Ishikawa (cell line): ENCODE measurements at regions not wholly inside any gene's neighbourhood (a gene's known extent, or its start where the extent isn't known, plus 50 kb on each side); places are given as distances from the start of the nearest gene placed in this dataset.

Experiments
- CEBPB ChIP-seq: IDR thresholded peaks from 2 replicates; pipeline ENCODE4 v1.6.1; 2012
- CREB1 ChIP-seq: IDR thresholded peaks from 2 replicates; pipeline ENCODE4 v1.6.1; 2012; ENCODE audit warnings: low read depth
- EGR1 ChIP-seq: IDR thresholded peaks from 2 replicates; pipeline ENCODE4 v1.6.1; 2012
- EP300 ChIP-seq: IDR thresholded peaks from 2 replicates; pipeline ENCODE4 v1.6.1; 2012; ENCODE audit warnings: borderline replicate concordance
- FOXM1 ChIP-seq: IDR thresholded peaks from 2 replicates; pipeline ENCODE4 v1.6.1; 2012; ENCODE audit warnings: low read depth, borderline replicate concordance
- NFIC ChIP-seq: IDR thresholded peaks from 2 replicates; pipeline ENCODE4 v1.6.1; 2012
- RAD21 ChIP-seq: IDR thresholded peaks from 2 replicates; pipeline ENCODE4 v1.6.1; 2012; ENCODE audit warnings: low read depth
- TAF1 ChIP-seq: IDR thresholded peaks from 2 replicates; pipeline ENCODE4 v1.6.1; 2012; ENCODE audit warnings: low read depth, mild to moderate bottlenecking
- TCF12 ChIP-seq: IDR thresholded peaks from 2 replicates; pipeline ENCODE4 v1.6.1; 2012; ENCODE audit warnings: low read depth
- TEAD4 ChIP-seq: IDR thresholded peaks from 2 replicates; pipeline ENCODE4 v1.6.1; 2012
- USF1 ChIP-seq: IDR thresholded peaks from 2 replicates; pipeline ENCODE4 v1.6.1; 2012
- YY1 ChIP-seq: IDR thresholded peaks from 2 replicates; pipeline ENCODE4 v1.6.1; 2012; ENCODE audit warnings: low read depth
- ZBTB7A ChIP-seq: IDR thresholded peaks from 2 replicates; pipeline ENCODE4 v1.6.1; 2012; ENCODE audit warnings: low read depth
- TF ChIP-seq, protein P1 (sequence below): IDR thresholded peaks from 2 replicates; pipeline ENCODE4 v1.6.1; 2012; ENCODE audit warnings: low read depth, mild to moderate bottlenecking
- TF ChIP-seq, protein P2 (sequence below): IDR thresholded peaks from 2 replicates; pipeline ENCODE4 v1.6.1; 2012

DNA sequence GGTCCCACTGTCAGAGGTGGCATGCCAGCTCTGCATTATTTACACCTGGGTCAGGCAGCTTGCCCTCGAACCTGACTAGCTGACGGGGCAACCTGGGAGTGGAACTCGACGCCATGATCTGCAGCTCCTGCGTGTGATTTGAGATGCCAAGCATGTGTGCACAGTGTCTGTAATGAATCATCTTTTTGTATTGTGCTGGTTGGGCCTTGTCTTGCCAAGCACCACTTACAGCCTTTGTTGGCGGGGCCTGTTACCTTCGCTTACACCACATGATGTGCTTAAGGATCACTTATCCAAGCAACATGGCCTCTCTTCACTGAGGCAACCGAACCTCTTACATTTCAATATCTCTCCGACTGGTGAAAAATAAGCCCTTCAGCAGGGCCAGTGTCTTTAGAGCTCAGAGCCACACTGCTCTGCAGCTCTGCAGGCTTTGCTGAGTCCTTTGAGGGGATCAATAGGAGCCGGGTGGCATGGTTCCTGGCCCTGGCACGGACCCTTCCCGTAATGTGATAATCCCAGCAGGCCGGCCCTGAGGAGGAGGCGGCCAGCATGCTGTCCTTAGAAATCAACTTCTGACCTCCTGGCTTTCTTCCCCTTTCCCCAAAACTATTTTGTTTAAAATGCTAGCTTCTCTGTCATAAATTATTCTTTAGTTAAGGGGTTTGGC is 297.7 kb upstream of the CD180 start:
- TF ChIP-seq, protein P1, sequence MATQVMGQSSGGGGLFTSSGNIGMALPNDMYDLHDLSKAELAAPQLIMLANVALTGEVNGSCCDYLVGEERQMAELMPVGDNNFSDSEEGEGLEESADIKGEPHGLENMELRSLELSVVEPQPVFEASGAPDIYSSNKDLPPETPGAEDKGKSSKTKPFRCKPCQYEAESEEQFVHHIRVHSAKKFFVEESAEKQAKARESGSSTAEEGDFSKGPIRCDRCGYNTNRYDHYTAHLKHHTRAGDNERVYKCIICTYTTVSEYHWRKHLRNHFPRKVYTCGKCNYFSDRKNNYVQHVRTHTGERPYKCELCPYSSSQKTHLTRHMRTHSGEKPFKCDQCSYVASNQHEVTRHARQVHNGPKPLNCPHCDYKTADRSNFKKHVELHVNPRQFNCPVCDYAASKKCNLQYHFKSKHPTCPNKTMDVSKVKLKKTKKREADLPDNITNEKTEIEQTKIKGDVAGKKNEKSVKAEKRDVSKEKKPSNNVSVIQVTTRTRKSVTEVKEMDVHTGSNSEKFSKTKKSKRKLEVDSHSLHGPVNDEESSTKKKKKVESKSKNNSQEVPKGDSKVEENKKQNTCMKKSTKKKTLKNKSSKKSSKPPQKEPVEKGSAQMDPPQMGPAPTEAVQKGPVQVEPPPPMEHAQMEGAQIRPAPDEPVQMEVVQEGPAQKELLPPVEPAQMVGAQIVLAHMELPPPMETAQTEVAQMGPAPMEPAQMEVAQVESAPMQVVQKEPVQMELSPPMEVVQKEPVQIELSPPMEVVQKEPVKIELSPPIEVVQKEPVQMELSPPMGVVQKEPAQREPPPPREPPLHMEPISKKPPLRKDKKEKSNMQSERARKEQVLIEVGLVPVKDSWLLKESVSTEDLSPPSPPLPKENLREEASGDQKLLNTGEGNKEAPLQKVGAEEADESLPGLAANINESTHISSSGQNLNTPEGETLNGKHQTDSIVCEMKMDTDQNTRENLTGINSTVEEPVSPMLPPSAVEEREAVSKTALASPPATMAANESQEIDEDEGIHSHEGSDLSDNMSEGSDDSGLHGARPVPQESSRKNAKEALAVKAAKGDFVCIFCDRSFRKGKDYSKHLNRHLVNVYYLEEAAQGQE: no peak
- TF ChIP-seq CEBPB (no peak), RAD21 (no peak), ZBTB7A (no peak)

- TF ChIP-seq NFIC: no peak
- TF ChIP-seq RAD21: peak; percentile 38; the same call in 1 of the 2 replicates
These were observed 297.1 kb upstream of the CD180 start for GRCh38 chr5:67493676-67494075.

- TF ChIP-seq TEAD4 (no peak), EGR1 (no peak), CREB1 (no peak), YY1 (no peak), ZBTB7A (no peak), CEBPB (no peak), FOXM1 (no peak), RAD21 (no peak), TCF12 (no peak), TAF1 (no peak), EP300 (no peak), NFIC (no peak)
- TF ChIP-seq, protein P2, sequence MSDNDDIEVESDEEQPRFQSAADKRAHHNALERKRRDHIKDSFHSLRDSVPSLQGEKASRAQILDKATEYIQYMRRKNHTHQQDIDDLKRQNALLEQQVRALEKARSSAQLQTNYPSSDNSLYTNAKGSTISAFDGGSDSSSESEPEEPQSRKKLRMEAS: no peak
- TF ChIP-seq, protein P1: no peak
These were observed 294.1 kb upstream of the CD180 start for GRCh38 chr5:67490543-67491321.

DNA sequence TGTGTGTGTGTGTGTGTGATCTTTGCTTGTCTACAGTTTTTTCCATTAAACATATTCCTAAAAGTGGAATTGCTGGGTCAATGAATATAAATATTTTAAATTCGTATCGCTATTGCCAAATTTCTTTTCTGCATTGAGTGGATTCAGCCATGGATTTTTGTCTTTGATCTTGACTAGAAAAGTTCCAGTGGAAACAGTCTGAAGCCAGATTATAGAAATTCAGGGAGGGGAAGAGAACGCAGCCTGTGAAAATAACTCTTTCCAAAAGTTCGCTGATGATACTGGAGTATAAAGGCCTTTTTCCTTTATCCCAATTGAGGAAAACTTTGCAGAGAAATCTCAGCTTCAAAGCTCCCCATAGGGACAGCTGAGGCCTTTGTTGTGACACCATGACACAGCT is 292.3 kb upstream of the CD180 start:
- TF ChIP-seq TCF12 (no peak), CREB1 (no peak)

GRCh38 chr5:67487862-67488261 is 291.3 kb upstream of the CD180 start:
- TF ChIP-seq USF1: no peak
- no peak for TF ChIP-seq CEBPB
- TF ChIP-seq, protein P2: no peak
- TF ChIP-seq CREB1: no peak
- no peak for TF ChIP-seq ZBTB7A
- no peak for TF ChIP-seq TAF1
- no peak for TF ChIP-seq EGR1

GRCh38 chr5:67483453-67484030 is 286.9 kb upstream of the CD180 start:
- TF ChIP-seq TCF12 (no peak), TAF1 (no peak), CEBPB (no peak), CREB1 (no peak), EP300 (no peak), TEAD4 (no peak), YY1 (no peak), ZBTB7A (no peak), EGR1 (no peak), NFIC (no peak), FOXM1 (no peak)

DNA sequence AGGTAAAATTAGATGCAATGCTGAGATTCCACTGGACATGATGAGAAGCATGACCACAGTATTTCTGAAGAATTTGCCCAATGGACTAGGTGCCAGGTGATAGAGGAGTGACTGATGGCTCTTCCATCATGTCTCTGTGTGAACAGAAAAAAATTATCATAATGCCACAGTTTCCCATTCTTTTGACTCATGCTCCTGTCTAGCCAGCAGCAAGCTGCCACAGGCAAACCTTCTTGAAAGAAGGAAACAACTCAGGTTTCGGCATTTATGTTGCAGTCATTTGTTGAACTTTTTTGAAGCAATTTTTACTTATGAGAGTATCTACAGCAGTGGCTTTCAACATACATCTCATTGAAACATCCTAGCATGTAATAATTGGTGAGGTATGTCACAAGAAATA is 284.8 kb upstream of the CD180 start:
- TF ChIP-seq RAD21 (no peak), TEAD4 (no peak), NFIC (no peak), FOXM1 (no peak), CEBPB (no peak), TCF12 (no peak), EGR1 (no peak), TAF1 (no peak), YY1 (no peak), CREB1 (no peak), ZBTB7A (no peak), USF1 (no peak)
- TF ChIP-seq, protein P1: no peak
- TF ChIP-seq, protein P2: no peak
